BLaER1 treated with 17β-estradiol and CSF1 and Interleukin-3, amounts not matched to agents 10 nM and 100 nM (cell line): ENCODE measurements at regions not wholly inside any gene's neighbourhood (a gene's known extent, or its start where the extent isn't known, plus 50 kb on each side); places are given as distances from the start of the nearest gene placed in this dataset.

Experiments used
- H3K27ac ChIP-seq, 11 experiments: shearing (Covaris generic); formaldehyde crosslinking; 2 replicates each; pipeline ENCODE4 v1.8.1; 2022
- H3K27me3 ChIP-seq, 11 experiments: shearing (Covaris generic); formaldehyde crosslinking; 2 replicates each; pipeline ENCODE4 v1.8.1; 2022
- H3K36me3 ChIP-seq, 11 experiments: shearing (Covaris generic); formaldehyde crosslinking; 2 replicates each; pipeline ENCODE4 v1.8.1; 2022
- H3K4me1 ChIP-seq, 10 experiments: shearing (Covaris generic); formaldehyde crosslinking; 2 replicates each; pipeline ENCODE4 v1.8.1; 2022
- H3K4me2 ChIP-seq, 11 experiments: shearing (Covaris generic); formaldehyde crosslinking; 2 replicates each; pipeline ENCODE4 v1.8.1; 2022
- H3K4me3 ChIP-seq, 10 experiments: shearing (Covaris generic); formaldehyde crosslinking; 2 replicates each; pipeline ENCODE4 v1.8.1; 2022
- H3K9ac ChIP-seq, 11 experiments: shearing (Covaris generic); formaldehyde crosslinking; 2 replicates each; pipeline ENCODE4 v1.8.1; 2022
- H3K9me3 ChIP-seq, 11 experiments: shearing (Covaris generic); formaldehyde crosslinking; replicated peaks in 1 of 11; 2 replicates each; pipeline ENCODE4 v1.8.1; 2022
- H4K20me1 ChIP-seq, 11 experiments: shearing (Covaris generic); formaldehyde crosslinking; 2 replicates each; pipeline ENCODE4 v1.8.1; 2022
- Cebpa-rat ChIP-seq, 11 experiments: shearing (Covaris generic); IDR thresholded peaks; 2 replicates each; pipeline ENCODE4 v1.8.1; 2022

DNA sequence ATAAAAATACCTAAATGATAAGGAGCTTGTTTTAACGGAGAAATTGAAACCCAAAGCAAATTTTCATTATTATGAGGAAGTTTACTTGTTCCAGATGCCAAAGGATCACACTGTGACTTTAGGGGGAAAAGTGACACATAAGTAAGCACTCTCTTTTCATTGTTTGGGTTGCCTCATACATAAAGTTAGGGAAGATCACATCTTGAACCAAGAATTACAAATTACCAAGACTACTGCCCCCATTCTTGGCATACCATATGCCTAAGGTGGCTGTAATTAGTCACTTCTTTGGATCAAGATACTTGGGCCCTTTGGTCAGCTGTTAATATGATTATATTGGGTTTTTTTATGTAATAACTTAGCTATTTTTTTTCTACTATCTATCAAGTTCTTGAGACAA, 269.0 kb downstream of the COL12A1 start:
- Histone ChIP-seq H3K4me1 (no peaks in the 10 kb centered on the region), H3K4me2 (no peak overlapping the region), H3K36me3 (no peaks in the 10 kb centered on the region), H3K27ac (no peak overlapping the region), H3K27me3 (no peaks in the 10 kb centered on the region), H3K9ac (no peak overlapping the region), H3K9me3 (no peaks in the 10 kb centered on the region), H3K4me3 (no peak overlapping the region), H4K20me1 (no peaks in the 10 kb centered on the region)
- TF ChIP-seq Cebpa-rat (IDR thresholded peaks at IDR 0.05), result no peak

DNA sequence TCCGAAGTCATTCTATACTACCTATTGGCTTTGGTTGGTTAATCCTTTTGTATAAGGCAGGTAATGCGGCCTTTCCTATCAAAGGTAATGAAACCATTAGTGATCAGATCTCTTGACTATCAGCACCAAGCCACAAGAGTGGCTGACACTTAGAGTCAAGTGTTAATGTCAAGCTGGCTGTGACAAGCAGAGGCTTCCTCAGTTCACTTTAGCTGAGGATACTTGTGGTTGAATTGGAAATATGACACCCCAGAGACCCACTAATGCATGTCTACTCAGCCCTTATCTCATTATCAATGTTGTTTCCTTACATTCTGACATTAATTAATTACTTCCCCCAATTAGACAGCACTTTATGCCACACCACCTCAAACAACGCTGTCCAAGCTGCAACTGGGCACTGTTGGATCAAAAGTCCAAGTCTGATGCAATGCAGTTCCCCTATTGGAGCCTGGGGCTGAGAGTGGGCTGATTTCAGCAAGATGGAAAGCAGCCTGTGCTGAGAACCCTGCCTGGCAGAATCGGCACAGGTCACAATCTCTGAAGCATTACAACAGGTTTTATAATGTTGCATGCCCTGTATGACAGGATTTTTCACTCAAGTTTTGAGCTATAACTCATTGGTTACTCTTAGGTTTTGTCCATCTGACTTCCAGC, 273.5 kb downstream of the COL12A1 start:
- Histone ChIP-seq H3K4me2 (no peak overlapping the region), H4K20me1 (no peaks in the 10 kb centered on the region), H3K36me3 (no peaks in the 10 kb centered on the region), H3K4me3 (no peak overlapping the region), H3K9ac (no peak overlapping the region), H3K4me1 (0 out of 20 replicates have a peak, but pooled peaks cover 0 to 5% (median 0%) of the 10 kb centered on the region in 10 experiments), H3K27me3 (no peaks in the 10 kb centered on the region), H3K9me3 (no peaks in the 10 kb centered on the region), H3K27ac (no peak overlapping the region)
- no peak for TF ChIP-seq Cebpa-rat (IDR thresholded peaks at IDR 0.05)

DNA sequence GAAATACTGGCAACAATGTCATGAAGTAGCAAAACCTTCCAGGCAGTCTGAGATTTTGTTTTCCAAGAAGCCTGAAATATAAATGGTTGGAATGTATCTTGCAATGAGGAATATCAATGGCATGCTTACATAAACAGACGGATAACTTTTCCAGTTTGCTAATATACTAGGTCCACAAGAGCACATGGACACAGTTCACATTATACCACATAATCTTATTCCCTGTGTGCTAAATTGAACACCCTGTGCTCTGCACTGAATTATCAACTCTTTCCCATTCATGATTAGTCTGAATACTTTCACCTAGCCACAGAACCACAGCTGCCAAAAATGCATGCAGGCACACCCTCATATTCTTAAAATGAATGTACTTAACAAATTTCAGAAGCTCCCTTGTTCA, 274.3 kb downstream of the COL12A1 start:
- Histone ChIP-seq H3K4me2 (no peak overlapping the region), H3K4me1 (peaks cover 0 to 10% (median 5%) of the 10 kb centered on the region in 10 experiments; a peak in 11 of 20 replicates), H3K27me3 (no peaks in the 10 kb centered on the region), H3K36me3 (no peaks in the 10 kb centered on the region), H3K27ac (no peak overlapping the region), H4K20me1 (no peaks in the 10 kb centered on the region), H3K9me3 (0 out of 22 replicates have a peak, but pooled peaks cover 0 to 4% (median 0%) of the 10 kb centered on the region in 11 experiments), H3K9ac (no peak overlapping the region), H3K4me3 (no peak overlapping the region)
- TF ChIP-seq Cebpa-rat (IDR thresholded peaks at IDR 0.05), result no peak

DNA sequence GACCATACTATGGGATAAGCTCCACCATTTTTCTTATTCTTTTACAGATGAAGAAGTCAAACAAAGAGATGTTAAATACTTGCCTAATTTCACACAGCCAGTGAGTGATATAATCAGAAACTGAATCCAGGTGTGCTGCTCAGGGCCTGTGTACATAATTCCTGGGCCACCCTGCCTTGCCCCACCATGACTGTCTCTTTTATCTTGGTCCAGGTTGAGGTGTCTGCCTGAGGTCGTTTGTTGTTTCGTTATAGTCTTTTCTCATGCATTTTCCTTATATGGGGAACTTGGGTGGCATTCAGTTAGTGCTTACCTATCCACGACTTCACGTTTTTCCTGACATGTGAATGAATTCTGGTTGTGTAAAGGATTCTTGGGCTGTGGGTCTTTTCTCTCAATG, 277.6 kb downstream of the COL12A1 start:
- no peak overlapping the region for H3K4me3 ChIP-seq
- H3K27me3 ChIP-seq, result no peaks in the 10 kb centered on the region
- no peaks in the 10 kb centered on the region for H3K36me3 ChIP-seq
- H3K9me3 ChIP-seq, result peaks cover 0 to 4% (median 0%) of the 10 kb centered on the region in 11 experiments; a peak in 1 of 22 replicates
- no peaks in the 10 kb centered on the region for H4K20me1 ChIP-seq
- peaks cover 12 to 31% (median 19%) of the 10 kb centered on the region in 10 experiments for H3K4me1 ChIP-seq
- TF ChIP-seq Cebpa-rat (IDR thresholded peaks at IDR 0.05), result no peak
- peak overlapping the region in 2 of 11 experiments; percentile 2 to 39; a peak in 2 of 22 replicates for H3K27ac ChIP-seq
- no peak overlapping the region for H3K9ac ChIP-seq
- H3K4me2 ChIP-seq, result peak overlapping the region in 3 of 11 experiments; percentile 0 to 4 (median 2); a peak in 1 of 22 replicates

DNA sequence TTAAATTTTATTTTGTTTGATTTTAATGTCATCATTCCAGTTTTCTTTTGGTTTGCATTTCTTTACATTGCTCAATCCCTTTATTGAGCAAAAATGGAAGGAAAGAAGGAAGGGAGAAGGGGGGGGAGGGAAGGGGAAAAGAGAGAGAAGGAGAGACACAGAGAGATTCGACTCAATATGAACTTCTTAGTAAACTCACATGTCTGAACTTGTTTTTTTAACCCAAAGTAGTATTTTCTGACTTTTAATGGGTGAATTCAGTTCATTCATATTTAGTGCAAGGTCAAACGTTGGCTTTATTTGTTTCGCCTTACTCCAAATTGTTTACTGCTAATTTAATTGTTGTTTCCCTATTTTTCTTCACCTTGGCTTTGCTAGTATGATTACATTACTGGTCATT, 278.6 kb downstream of the COL12A1 start:
- Histone ChIP-seq H3K9me3 (peaks cover 0 to 4% (median 0%) of the 10 kb centered on the region in 11 experiments; a peak in 1 of 22 replicates), H3K4me2 (peak overlapping the region in 1 of 11 experiments; percentile 26; a peak in 1 of 22 replicates), H3K9ac (no peak overlapping the region), H4K20me1 (no peaks in the 10 kb centered on the region), H3K27me3 (no peaks in the 10 kb centered on the region), H3K36me3 (no peaks in the 10 kb centered on the region), H3K4me1 (peaks cover 12 to 31% (median 19%) of the 10 kb centered on the region in 10 experiments), H3K4me3 (no peak overlapping the region), H3K27ac (peak overlapping the region in 5 of 11 experiments; percentile 5 to 82 (median 73); a peak in 8 of 22 replicates)
- TF ChIP-seq Cebpa-rat (IDR thresholded peaks at IDR 0.05), result no peak

DNA sequence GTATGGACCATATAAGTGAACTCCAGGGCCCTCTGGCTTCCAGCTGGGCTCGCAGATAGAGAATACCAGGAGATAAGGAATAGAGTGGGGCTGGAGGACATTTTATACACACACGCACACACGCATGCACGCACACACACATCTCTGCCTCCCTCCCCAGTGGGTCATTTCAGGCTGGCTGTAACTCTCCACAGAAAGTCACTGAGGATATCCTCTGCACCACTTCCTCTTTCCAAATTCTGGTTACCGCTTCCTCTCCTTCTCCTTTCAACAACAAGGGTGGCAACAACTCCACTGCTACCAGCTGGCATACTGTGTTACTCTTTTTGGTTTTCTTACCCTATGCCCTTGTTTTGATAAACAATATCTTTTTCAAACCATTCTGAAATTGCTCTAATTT, 280.2 kb downstream of the COL12A1 start:
- Histone ChIP-seq H3K27me3 (no peaks in the 10 kb centered on the region), H3K9ac (peak overlapping the region in 8 of 11 experiments; percentile 4 to 69 (median 52); a peak in 11 of 22 replicates), H3K4me2 (peak overlapping the region; percentile 41 to 82 (median 70)), H4K20me1 (no peaks in the 10 kb centered on the region), H3K4me1 (peaks cover 12 to 31% (median 19%) of the 10 kb centered on the region in 10 experiments), H3K9me3 (peaks cover 0 to 4% (median 0%) of the 10 kb centered on the region in 11 experiments; a peak in 1 of 22 replicates), H3K4me3 (0 out of 20 replicates have a peak overlapping the region, but pooled peaks of 1 of the 10 experiments have one; percentile 12), H3K36me3 (no peaks in the 10 kb centered on the region), H3K27ac (peak overlapping the region; percentile 46 to 88 (median 78); a peak in 20 of 22 replicates)
- peak in 4 of 11 experiments; percentile 11 to 80 (median 56); a peak in 6 of 22 replicates for TF ChIP-seq Cebpa-rat (IDR thresholded peaks at IDR 0.05)

DNA sequence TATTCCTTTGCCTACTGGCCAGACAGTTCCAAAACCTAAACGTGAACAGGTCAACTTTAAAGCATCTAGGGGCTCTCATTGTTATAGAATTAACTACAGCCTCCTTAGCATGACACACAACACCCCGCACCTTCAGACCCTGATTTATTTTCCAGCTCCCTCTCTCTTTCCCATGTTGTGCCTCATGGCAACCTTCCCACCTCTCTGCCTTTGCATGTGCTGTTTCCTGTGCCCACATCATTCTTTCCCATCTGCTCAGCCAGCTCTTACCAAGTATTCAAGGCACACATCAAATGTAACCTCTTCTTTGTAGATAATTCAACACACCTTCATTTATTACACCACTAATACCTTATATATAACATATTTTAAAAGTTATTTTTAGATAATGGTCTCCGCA, 291.0 kb downstream of the COL12A1 start:
- H3K36me3 ChIP-seq, result no peaks in the 10 kb centered on the region

DNA sequence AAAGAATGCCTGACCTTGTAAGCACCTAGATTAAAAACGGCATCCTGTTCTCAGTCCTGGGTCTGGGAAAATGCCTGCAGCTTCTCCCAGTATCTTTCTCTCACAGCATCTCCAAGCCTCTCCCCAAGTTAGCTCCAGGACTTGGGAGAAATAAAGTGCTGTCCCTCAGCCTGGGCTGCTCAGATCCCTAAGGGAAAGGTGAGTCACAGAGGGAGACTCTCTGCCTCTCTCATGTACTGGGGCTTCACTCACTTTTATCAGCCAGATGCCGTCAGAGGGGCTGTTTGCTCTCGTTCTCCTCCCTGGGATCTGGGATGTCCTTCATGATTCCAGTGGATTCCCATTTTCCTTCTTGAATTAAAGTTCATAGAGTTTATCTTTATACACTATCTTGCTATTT, 293.6 kb downstream of the COL12A1 start:
- Histone ChIP-seq H3K9ac (no peak overlapping the region), H3K4me1 (no peaks in the 10 kb centered on the region), H3K36me3 (no peaks in the 10 kb centered on the region), H3K4me2 (no peak overlapping the region), H4K20me1 (no peaks in the 10 kb centered on the region), H3K27ac (no peak overlapping the region), H3K27me3 (no peaks in the 10 kb centered on the region), H3K4me3 (no peak overlapping the region), H3K9me3 (no peaks in the 10 kb centered on the region)
- TF ChIP-seq Cebpa-rat (IDR thresholded peaks at IDR 0.05), result no peak

More for the DNA sequence above, 291.0 kb downstream of the COL12A1 start:
- Histone ChIP-seq H3K9me3 (no peaks in the 10 kb centered on the region), H3K4me2 (no peak overlapping the region), H4K20me1 (no peaks in the 10 kb centered on the region), H3K4me1 (no peaks in the 10 kb centered on the region), H3K9ac (no peak overlapping the region), H3K27ac (no peak overlapping the region), H3K4me3 (no peak overlapping the region), H3K27me3 (no peaks in the 10 kb centered on the region)
- no peak for TF ChIP-seq Cebpa-rat (IDR thresholded peaks at IDR 0.05)

DNA sequence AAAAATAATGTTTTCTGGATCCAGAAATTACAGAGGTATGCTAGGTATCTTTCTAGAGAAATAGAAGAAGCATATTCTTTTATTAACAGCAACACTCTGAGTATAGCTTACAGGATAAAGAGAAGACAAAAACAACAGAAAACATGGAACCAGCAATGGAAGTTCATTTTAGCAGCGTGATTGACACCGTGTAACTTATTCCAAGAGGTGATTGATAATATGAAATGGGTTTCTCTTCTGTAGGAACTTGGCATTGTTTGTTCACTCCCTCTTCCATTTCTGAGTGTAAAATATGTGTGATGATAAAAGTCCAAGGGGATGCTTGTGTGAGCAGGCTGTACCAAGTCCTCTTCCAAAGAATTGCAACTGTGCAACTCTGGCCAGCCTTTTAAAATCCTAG, 303.0 kb downstream of the COL12A1 start:
- Histone ChIP-seq H3K4me1 (0 out of 20 replicates have a peak, but pooled peaks cover 0 to 4% (median 0%) of the 10 kb centered on the region in 10 experiments), H4K20me1 (no peaks in the 10 kb centered on the region), H3K4me3 (no peak overlapping the region), H3K9me3 (peaks cover 23 to 58% (median 34%) of the 10 kb centered on the region in 11 experiments), H3K9ac (no peak overlapping the region), H3K27ac (no peak overlapping the region), H3K27me3 (no peaks in the 10 kb centered on the region), H3K4me2 (no peak overlapping the region), H3K36me3 (no peaks in the 10 kb centered on the region)
- no peak for TF ChIP-seq Cebpa-rat (IDR thresholded peaks at IDR 0.05)
